Mesodermal cell (in vitro differentiated cells): ENCODE measurements at regions not wholly inside any gene's neighbourhood (a gene's known extent, or its start where the extent isn't known, plus 50 kb on each side); places are given as distances from the start of the nearest gene placed in this dataset.

Source experiments
- H3K27ac ChIP-seq: 2 replicates; pipeline ENCODE4 v1.7.0; 2013; ENCODE audit warnings: mild to moderate bottlenecking, low read depth, low read length, moderate library complexity; ENCODE audit not compliant: severe bottlenecking
- H3K36me3 ChIP-seq: 2 replicates; pipeline ENCODE4 v1.7.1; 2013; ENCODE audit warnings: mild to moderate bottlenecking, low read length, moderate library complexity; ENCODE audit not compliant: control insufficient read depth, insufficient read depth
- H3K4me1 ChIP-seq: one replicate; pipeline ENCODE4 v1.7.1; 2013; ENCODE audit warnings: mild to moderate bottlenecking, low read length; ENCODE audit not compliant: insufficient read depth, control insufficient read depth, poor library complexity, severe bottlenecking
- H3K4me3 ChIP-seq: 2 replicates; pipeline ENCODE4 v1.7.0; 2013; ENCODE audit warnings: low read length, control low read depth, mild to moderate bottlenecking; ENCODE audit not compliant: insufficient read depth, poor library complexity, severe bottlenecking; ENCODE audit errors: extremely low read depth
- H3K9me3 ChIP-seq: 2 replicates; pipeline ENCODE4 v1.7.1; 2013; ENCODE audit warnings: mild to moderate bottlenecking, low read length, moderate library complexity; ENCODE audit not compliant: control insufficient read depth
- WGBS, 2 experiments: methylation state at CpG; one replicate each; pipeline ENCODE4 v1.1.5; 2013; ENCODE audit warnings: missing lambda C conversion rate in 2 of 2; ENCODE audit not compliant: insufficient coverage in 2 of 2; 5-methylcytosine and 5-hydroxymethylcytosine counted together

- Histone ChIP-seq H3K4me1 (no peaks in the 10 kb centered on the region), H3K9me3 (no peaks in the 10 kb centered on the region), H3K27ac (no peak overlapping the region), H3K4me3 (no peak overlapping the region), H3K36me3 (no peaks in the 10 kb centered on the region)
- WGBS, 2 experiments: 87% methylated on average over 2 of the region's 4 CpGs; no CpG with 5 or more reads in 1 of the 2 experiments
Measured at GRCh38 chr12:66775871-66776270, 97.0 kb upstream of the GRIP1 start.

- WGBS, 2 experiments: 91 to 93% methylated on average over 1 to 2 of the region's 2 CpGs
- Histone ChIP-seq H3K4me1 (no peaks in the 10 kb centered on the region), H3K36me3 (no peaks in the 10 kb centered on the region), H3K4me3 (no peak overlapping the region), H3K27ac (no peak overlapping the region), H3K9me3 (no peaks in the 10 kb centered on the region)
Measured at GRCh38 chr12:66776974-66777373, 98.1 kb upstream of the GRIP1 start.

- no peaks in the 10 kb centered on the region for H3K4me1 ChIP-seq
- no peak overlapping the region for H3K4me3 ChIP-seq
- no CpG with 5 or more reads among the region's 3 CpGs for WGBS, 2 experiments
- H3K27ac ChIP-seq: no peak overlapping the region
- no peaks in the 10 kb centered on the region for H3K9me3 ChIP-seq
- H3K36me3 ChIP-seq: no peaks in the 10 kb centered on the region
Measured at GRCh38 chr12:66779466-66779865, 100.6 kb upstream of the GRIP1 start.

GRCh38 chr12:66786531-66787308 is 107.8 kb upstream of the GRIP1 start:
- Histone ChIP-seq H3K4me3 (no peak overlapping the region), H3K36me3 (no peaks in the 10 kb centered on the region), H3K4me1 (no peaks in the 10 kb centered on the region), H3K9me3 (no peaks in the 10 kb centered on the region), H3K27ac (no peak overlapping the region)
- 57 to 100% methylated on average over 1 of the region's 4 CpGs for WGBS, 2 experiments

GRCh38 chr12:66799551-66799950 is 120.7 kb upstream of the GRIP1 start:
- Histone ChIP-seq H3K4me1 (no peaks in the 10 kb centered on the region), H3K4me3 (no peak overlapping the region), H3K36me3 (no peaks in the 10 kb centered on the region), H3K27ac (no peak overlapping the region), H3K9me3 (no peaks in the 10 kb centered on the region)
- WGBS, 2 experiments: no CpG with 5 or more reads among the region's 2 CpGs

GRCh38 chr12:66800046-66800445 is 121.2 kb upstream of the GRIP1 start:
- Histone ChIP-seq H3K9me3 (no peaks in the 10 kb centered on the region), H3K4me3 (no peak overlapping the region), H3K4me1 (no peaks in the 10 kb centered on the region), H3K36me3 (no peaks in the 10 kb centered on the region), H3K27ac (no peak overlapping the region)
- no CpG with 5 or more reads among the region's 1 CpG for WGBS, 2 experiments

GRCh38 chr12:66803930-66804329 is 125.1 kb upstream of the GRIP1 start:
- H3K27ac ChIP-seq: no peak overlapping the region
- H3K9me3 ChIP-seq: no peaks in the 10 kb centered on the region
- WGBS, 2 experiments: 66 to 77% methylated on average over 11 to 12 of the region's 14 CpGs
- no peaks in the 10 kb centered on the region for H3K36me3 ChIP-seq
- H3K4me3 ChIP-seq: no peak overlapping the region
- no peaks in the 10 kb centered on the region for H3K4me1 ChIP-seq

- Histone ChIP-seq H3K9me3 (no peaks in the 10 kb centered on the region), H3K4me3 (no peak overlapping the region), H3K27ac (no peak overlapping the region), H3K4me1 (no peaks in the 10 kb centered on the region), H3K36me3 (no peaks in the 10 kb centered on the region)
- WGBS, 2 experiments: no CpG with 5 or more reads among the region's 6 CpGs
Measured at GRCh38 chr12:66804563-66804974, 125.7 kb upstream of the GRIP1 start.

GRCh38 chr12:66808606-66809005 is 129.7 kb upstream of the GRIP1 start:
- Histone ChIP-seq H3K36me3 (no peaks in the 10 kb centered on the region), H3K4me3 (no peak overlapping the region), H3K9me3 (no peaks in the 10 kb centered on the region), H3K4me1 (no peaks in the 10 kb centered on the region), H3K27ac (no peak overlapping the region)
- WGBS, 2 experiments: 86% methylated on average over 1 of the region's 1 CpG; no CpG with 5 or more reads in 1 of the 2 experiments

GRCh38 chr12:66813137-66813892 is 134.4 kb upstream of the GRIP1 start:
- no CpG with 5 or more reads among the region's 2 CpGs for WGBS, 2 experiments
- no peaks in the 10 kb centered on the region for H3K36me3 ChIP-seq
- H3K27ac ChIP-seq: no peak overlapping the region
- H3K9me3 ChIP-seq: no peaks in the 10 kb centered on the region
- H3K4me1 ChIP-seq: no peaks in the 10 kb centered on the region
- no peak overlapping the region for H3K4me3 ChIP-seq

- Histone ChIP-seq H3K36me3 (no peaks in the 10 kb centered on the region), H3K4me1 (peaks cover 9% of the 10 kb centered on the region), H3K4me3 (no peak overlapping the region), H3K9me3 (no peaks in the 10 kb centered on the region), H3K27ac (no peak overlapping the region)
Measured at GRCh38 chr12:66819587-66819986, 140.7 kb upstream of the GRIP1 start.
